BLaER1 treated with 17β-estradiol and CSF1 and Interleukin-3, amounts not matched to agents 10 nM and 100 nM (cell line): ENCODE measurements at regions not wholly inside any gene's neighbourhood (a gene's known extent, or its start where the extent isn't known, plus 50 kb on each side); places are given as distances from the start of the nearest gene placed in this dataset.

Experiments
- H3K27ac ChIP-seq, 11 experiments: shearing (Covaris generic); formaldehyde crosslinking; 2 replicates each; pipeline ENCODE4 v1.8.1; 2022
- H3K27me3 ChIP-seq, 11 experiments: shearing (Covaris generic); formaldehyde crosslinking; 2 replicates each; pipeline ENCODE4 v1.8.1; 2022
- H3K36me3 ChIP-seq, 11 experiments: shearing (Covaris generic); formaldehyde crosslinking; 2 replicates each; pipeline ENCODE4 v1.8.1; 2022
- H3K4me1 ChIP-seq, 10 experiments: shearing (Covaris generic); formaldehyde crosslinking; 2 replicates each; pipeline ENCODE4 v1.8.1; 2022
- H3K4me2 ChIP-seq, 11 experiments: shearing (Covaris generic); formaldehyde crosslinking; 2 replicates each; pipeline ENCODE4 v1.8.1; 2022
- H3K4me3 ChIP-seq, 10 experiments: shearing (Covaris generic); formaldehyde crosslinking; 2 replicates each; pipeline ENCODE4 v1.8.1; 2022
- H3K9ac ChIP-seq, 11 experiments: shearing (Covaris generic); formaldehyde crosslinking; 2 replicates each; pipeline ENCODE4 v1.8.1; 2022
- H3K9me3 ChIP-seq, 11 experiments: shearing (Covaris generic); formaldehyde crosslinking; replicated peaks in 1 of 11; 2 replicates each; pipeline ENCODE4 v1.8.1; 2022
- H4K20me1 ChIP-seq, 11 experiments: shearing (Covaris generic); formaldehyde crosslinking; 2 replicates each; pipeline ENCODE4 v1.8.1; 2022
- Cebpa-rat ChIP-seq, 11 experiments: shearing (Covaris generic); IDR thresholded peaks; 2 replicates each; pipeline ENCODE4 v1.8.1; 2022

- no peak for TF ChIP-seq Cebpa-rat (IDR thresholded peaks at IDR 0.05)
- Histone ChIP-seq H3K4me1 (peaks cover 68 to 84% (median 73%) of the 10 kb centered on the region in 10 experiments), H3K9me3 (no peaks in the 10 kb centered on the region), H3K4me2 (peak overlapping the region; percentile 62 to 95 (median 77)), H4K20me1 (peaks cover 0 to 100% (median 0%) of the 10 kb centered on the region in 11 experiments; a peak in 8 of 22 replicates), H3K27me3 (0 out of 22 replicates have a peak, but pooled peaks cover 0 to 4% (median 0%) of the 10 kb centered on the region in 11 experiments), H3K36me3 (no peaks in the 10 kb centered on the region), H3K9ac (peak overlapping the region in 4 of 11 experiments; percentile 4 to 62 (median 26); a peak in 5 of 22 replicates), H3K27ac (peak overlapping the region in 5 of 11 experiments; percentile 4 to 53 (median 11); a peak in 4 of 22 replicates), H3K4me3 (no peak overlapping the region; a peak in 1 of 20 replicates)
Measured at GRCh38 chr17:77364941-77365583, 224.3 kb downstream of the SEC14L1 start.

- peaks cover 74 to 85% (median 78%) of the 10 kb centered on the region in 10 experiments for H3K4me1 ChIP-seq
Measured at GRCh38 chr17:77365584-77366186, 224.9 kb downstream of the SEC14L1 start.

GRCh38 chr17:77366206-77366557 is 225.4 kb downstream of the SEC14L1 start:
- peaks cover 0 to 100% (median 0%) of the 10 kb centered on the region in 11 experiments; a peak in 8 of 22 replicates for H4K20me1 ChIP-seq
- H3K4me2 ChIP-seq: peak overlapping the region; percentile 62 to 95 (median 77)
- H3K27ac ChIP-seq: peak overlapping the region in 5 of 11 experiments; percentile 4 to 53 (median 13); a peak in 1 of 22 replicates

More at GRCh38 chr17:77365584-77366186, 224.9 kb downstream of the SEC14L1 start:
- H3K9me3 ChIP-seq: no peaks in the 10 kb centered on the region
- peak overlapping the region in 6 of 11 experiments; percentile 1 to 62 (median 30); a peak in 8 of 22 replicates for H3K9ac ChIP-seq
- H3K4me2 ChIP-seq: peak overlapping the region; percentile 62 to 95 (median 77)
- H3K4me3 ChIP-seq: no peak overlapping the region; a peak in 1 of 20 replicates
- peaks cover 0 to 100% (median 0%) of the 10 kb centered on the region in 11 experiments; a peak in 8 of 22 replicates for H4K20me1 ChIP-seq
- 0 out of 22 replicates have a peak, but pooled peaks cover 0 to 4% (median 0%) of the 10 kb centered on the region in 11 experiments for H3K27me3 ChIP-seq
- no peak for TF ChIP-seq Cebpa-rat (IDR thresholded peaks at IDR 0.05)
- peak overlapping the region in 6 of 11 experiments; percentile 4 to 53 (median 12); a peak in 4 of 22 replicates for H3K27ac ChIP-seq
- H3K36me3 ChIP-seq: no peaks in the 10 kb centered on the region

GRCh38 chr17:77366558-77367245 is 225.9 kb downstream of the SEC14L1 start:
- no peaks in the 10 kb centered on the region for H3K36me3 ChIP-seq
- H3K4me2 ChIP-seq: peak overlapping the region; percentile 62 to 95 (median 77)
- no peak for TF ChIP-seq Cebpa-rat (IDR thresholded peaks at IDR 0.05)
- 0 out of 22 replicates have a peak, but pooled peaks cover 0 to 4% (median 0%) of the 10 kb centered on the region in 11 experiments for H3K27me3 ChIP-seq
- H3K9me3 ChIP-seq: no peaks in the 10 kb centered on the region
- H3K4me1 ChIP-seq: peaks cover 83 to 96% (median 85%) of the 10 kb centered on the region in 10 experiments
- H4K20me1 ChIP-seq: peaks cover 0 to 100% (median 0%) of the 10 kb centered on the region in 11 experiments; a peak in 8 of 22 replicates
- H3K27ac ChIP-seq: no peak overlapping the region
- H3K9ac ChIP-seq: peak overlapping the region in 1 of 11 experiments; percentile 26; a peak in 1 of 22 replicates
- H3K4me3 ChIP-seq: no peak overlapping the region

More at GRCh38 chr17:77366206-77366557, 225.4 kb downstream of the SEC14L1 start:
- Histone ChIP-seq H3K9me3 (no peaks in the 10 kb centered on the region), H3K9ac (peak overlapping the region in 4 of 11 experiments; percentile 1 to 48 (median 30); a peak in 5 of 22 replicates), H3K36me3 (no peaks in the 10 kb centered on the region), H3K4me3 (no peak overlapping the region), H3K27me3 (0 out of 22 replicates have a peak, but pooled peaks cover 0 to 4% (median 0%) of the 10 kb centered on the region in 11 experiments), H3K4me1 (peaks cover 79 to 90% (median 83%) of the 10 kb centered on the region in 10 experiments)
- no peak for TF ChIP-seq Cebpa-rat (IDR thresholded peaks at IDR 0.05)

- H3K27ac ChIP-seq: no peak overlapping the region
- no peak overlapping the region for H3K4me3 ChIP-seq
- no peaks in the 10 kb centered on the region for H3K9me3 ChIP-seq
- H3K4me1 ChIP-seq: peaks cover 66 to 79% (median 68%) of the 10 kb centered on the region in 10 experiments
- 0 out of 22 replicates have a peak, but pooled peaks cover 0 to 2% (median 0%) of the 10 kb centered on the region in 11 experiments for H3K27me3 ChIP-seq
- H4K20me1 ChIP-seq: peaks cover 2 to 85% (median 3%) of the 10 kb centered on the region in 11 experiments
- peak overlapping the region in 10 of 11 experiments; percentile 93 to 100 (median 98); a peak in 20 of 22 replicates for H3K4me2 ChIP-seq
- peak overlapping the region in 3 of 11 experiments; percentile 3 to 19 (median 13); a peak in 2 of 22 replicates for H3K9ac ChIP-seq
- H3K36me3 ChIP-seq: no peaks in the 10 kb centered on the region
- no peak for TF ChIP-seq Cebpa-rat (IDR thresholded peaks at IDR 0.05)
Measured at GRCh38 chr17:77369544-77369971, 228.8 kb downstream of the SEC14L1 start.

GRCh38 chr17:77370586-77370985 is 229.8 kb downstream of the SEC14L1 start:
- no peak overlapping the region; a peak in 1 of 22 replicates for H3K27ac ChIP-seq
- H3K9me3 ChIP-seq: no peaks in the 10 kb centered on the region
- peaks cover 66 to 79% (median 68%) of the 10 kb centered on the region in 10 experiments for H3K4me1 ChIP-seq
- H3K4me3 ChIP-seq: no peak overlapping the region
- H3K4me2 ChIP-seq: peak overlapping the region; percentile 93 to 100 (median 99)
- H3K36me3 ChIP-seq: no peaks in the 10 kb centered on the region
- H3K27me3 ChIP-seq: no peaks in the 10 kb centered on the region
- peaks cover 12 to 85% (median 13%) of the 10 kb centered on the region in 11 experiments for H4K20me1 ChIP-seq
- H3K9ac ChIP-seq: peak overlapping the region in 4 of 11 experiments; percentile 8 to 92 (median 90); a peak in 4 of 22 replicates
- no peak for TF ChIP-seq Cebpa-rat (IDR thresholded peaks at IDR 0.05)

- no peaks in the 10 kb centered on the region for H3K36me3 ChIP-seq
- H3K4me1 ChIP-seq: peaks cover 66 to 79% (median 68%) of the 10 kb centered on the region in 10 experiments
- H3K4me2 ChIP-seq: peak overlapping the region; percentile 93 to 100 (median 99)
Measured at GRCh38 chr17:77371117-77371887, 230.5 kb downstream of the SEC14L1 start.

More at GRCh38 chr17:77371117-77371887, 230.5 kb downstream of the SEC14L1 start:
- peak overlapping the region in 8 of 10 experiments; percentile 4 to 95 (median 88); a peak in 11 of 20 replicates for H3K4me3 ChIP-seq
- H3K9ac ChIP-seq: peak overlapping the region; percentile 87 to 97 (median 90); a peak in 20 of 22 replicates
- H4K20me1 ChIP-seq: peaks cover 20 to 85% (median 20%) of the 10 kb centered on the region in 11 experiments
- H3K9me3 ChIP-seq: no peaks in the 10 kb centered on the region
- no peaks in the 10 kb centered on the region for H3K27me3 ChIP-seq
- peak overlapping the region in 6 of 11 experiments; percentile 82 to 93 (median 88); a peak in 12 of 22 replicates for H3K27ac ChIP-seq
- TF ChIP-seq Cebpa-rat (IDR thresholded peaks at IDR 0.05): no peak
